Gastrocnemius medialis (tissue), 4 donors: ENCODE measurements at regions not wholly inside any gene's neighbourhood (a gene's known extent, or its start where the extent isn't known, plus 50 kb on each side); places are given as distances from the start of the nearest gene placed in this dataset.

Experiments
- POLR2A ChIP-seq, 2 donors: fragments of 450-650 bp; IDR thresholded peaks; one replicate each; pipeline ENCODE4 v1.6.1; 2017; ENCODE audit warnings: antibody characterized with exemption in 2 of 2, mild to moderate bottlenecking in 2 of 2, moderate library complexity in 2 of 2
- TF ChIP-seq, protein P1 (sequence below), 5 experiments: fragments of 450-650 bp in 3 of 5; fragments of 200-600 bp in 2 of 5; sonication (generic) in 2 of 5; IDR thresholded peaks in 4 of 5; conservative IDR thresholded peaks in 1 of 5; 1 replicate in 4 of 5; 2 replicates in 1 of 5; pipeline ENCODE4 v1.5.1; 2016 to 2019; ENCODE audit warnings: antibody characterized with exemption in 5 of 5, mild to moderate bottlenecking in 3 of 5, moderate library complexity in 3 of 5

DNA sequence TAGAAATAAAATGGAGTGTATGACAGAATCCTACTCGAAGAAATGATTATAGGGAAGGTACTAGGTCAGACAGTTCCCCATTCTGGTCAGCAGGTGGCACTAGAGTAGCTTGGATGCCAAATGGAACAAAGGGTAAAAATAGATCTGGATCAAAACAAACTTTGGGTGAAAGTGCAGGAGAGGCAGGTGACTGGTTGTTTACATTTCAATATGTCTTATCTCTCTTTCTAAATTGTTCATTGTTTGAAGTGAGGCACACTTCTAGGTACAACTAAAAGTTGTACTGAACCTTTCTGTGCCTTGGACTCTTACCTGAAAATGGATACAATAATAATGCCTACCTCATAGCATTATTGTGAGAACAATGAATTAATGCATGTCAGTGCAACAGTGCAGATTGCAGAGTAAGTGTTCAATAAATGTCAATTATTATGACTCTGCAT is 62.0 kb upstream of the OSBPL8 start:
- TF ChIP-seq, protein P1, sequence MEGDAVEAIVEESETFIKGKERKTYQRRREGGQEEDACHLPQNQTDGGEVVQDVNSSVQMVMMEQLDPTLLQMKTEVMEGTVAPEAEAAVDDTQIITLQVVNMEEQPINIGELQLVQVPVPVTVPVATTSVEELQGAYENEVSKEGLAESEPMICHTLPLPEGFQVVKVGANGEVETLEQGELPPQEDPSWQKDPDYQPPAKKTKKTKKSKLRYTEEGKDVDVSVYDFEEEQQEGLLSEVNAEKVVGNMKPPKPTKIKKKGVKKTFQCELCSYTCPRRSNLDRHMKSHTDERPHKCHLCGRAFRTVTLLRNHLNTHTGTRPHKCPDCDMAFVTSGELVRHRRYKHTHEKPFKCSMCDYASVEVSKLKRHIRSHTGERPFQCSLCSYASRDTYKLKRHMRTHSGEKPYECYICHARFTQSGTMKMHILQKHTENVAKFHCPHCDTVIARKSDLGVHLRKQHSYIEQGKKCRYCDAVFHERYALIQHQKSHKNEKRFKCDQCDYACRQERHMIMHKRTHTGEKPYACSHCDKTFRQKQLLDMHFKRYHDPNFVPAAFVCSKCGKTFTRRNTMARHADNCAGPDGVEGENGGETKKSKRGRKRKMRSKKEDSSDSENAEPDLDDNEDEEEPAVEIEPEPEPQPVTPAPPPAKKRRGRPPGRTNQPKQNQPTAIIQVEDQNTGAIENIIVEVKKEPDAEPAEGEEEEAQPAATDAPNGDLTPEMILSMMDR (IDR thresholded peaks at IDR 0.05 in 4 of 5, conservative IDR thresholded peaks at IDR 0.05 in 1 of 5) = peak; percentile 91 to 98 (median 92)
- TF ChIP-seq POLR2A (IDR thresholded peaks at IDR 0.05) = no peak
